ENCODE measurements at regions not wholly inside any gene's neighbourhood (a gene's known extent, or its start where the extent isn't known, plus 50 kb on each side); places are given as distances from the start of the nearest gene placed in this dataset.

GRCh38 chr11:31969359-31969702 lies 121.5 kb upstream of the RCN1 start:
- no peak for TF ChIP-seq EP300 (IDR thresholded peaks at IDR 0.05)
- no peak for TF ChIP-seq POLR2A (IDR thresholded peaks at IDR 0.05)
